ENCODE measurements at regions not wholly inside any gene's neighbourhood (a gene's known extent, or its start where the extent isn't known, plus 50 kb on each side); places are given as distances from the start of the nearest gene placed in this dataset.

DNA sequence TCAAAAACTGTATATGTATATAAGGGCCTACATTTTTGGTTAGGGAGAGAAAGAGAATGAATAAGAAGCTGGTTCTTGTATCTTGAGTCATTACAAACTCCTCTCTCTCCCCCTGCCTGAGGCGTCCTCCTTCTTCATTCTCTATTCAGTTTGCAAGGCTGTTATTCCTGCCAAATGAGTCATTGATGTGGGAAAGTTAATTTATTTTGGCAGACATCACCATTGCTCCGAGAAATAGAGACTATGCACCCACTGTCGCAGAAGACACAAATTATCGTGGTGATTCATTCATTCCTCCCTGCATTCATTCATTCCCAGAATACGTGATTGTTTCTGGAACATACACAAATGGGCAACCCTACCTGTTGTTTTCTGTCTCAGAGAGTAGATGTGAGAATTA, 112.5 kb upstream of the MED13L start (continued):
- no peak for TF ChIP-seq ZBTB8A (tag by site-specific recombination; IDR thresholded peaks at IDR 0.05)
- TF ChIP-seq ZBTB20 (tag by site-specific recombination; IDR thresholded peaks at IDR 0.05): peak; percentile 52; the same call in 1 of the 2 replicates
- peak; percentile 51 for TF ChIP-seq WT1 (tag by site-specific recombination; IDR thresholded peaks at IDR 0.05)
- TF ChIP-seq, protein P1, sequence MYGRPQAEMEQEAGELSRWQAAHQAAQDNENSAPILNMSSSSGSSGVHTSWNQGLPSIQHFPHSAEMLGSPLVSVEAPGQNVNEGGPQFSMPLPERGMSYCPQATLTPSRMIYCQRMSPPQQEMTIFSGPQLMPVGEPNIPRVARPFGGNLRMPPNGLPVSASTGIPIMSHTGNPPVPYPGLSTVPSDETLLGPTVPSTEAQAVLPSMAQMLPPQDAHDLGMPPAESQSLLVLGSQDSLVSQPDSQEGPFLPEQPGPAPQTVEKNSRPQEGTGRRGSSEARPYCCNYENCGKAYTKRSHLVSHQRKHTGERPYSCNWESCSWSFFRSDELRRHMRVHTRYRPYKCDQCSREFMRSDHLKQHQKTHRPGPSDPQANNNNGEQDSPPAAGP (tag by site-specific recombination; IDR thresholded peaks at IDR 0.05): no peak
- TF ChIP-seq, protein P2, sequence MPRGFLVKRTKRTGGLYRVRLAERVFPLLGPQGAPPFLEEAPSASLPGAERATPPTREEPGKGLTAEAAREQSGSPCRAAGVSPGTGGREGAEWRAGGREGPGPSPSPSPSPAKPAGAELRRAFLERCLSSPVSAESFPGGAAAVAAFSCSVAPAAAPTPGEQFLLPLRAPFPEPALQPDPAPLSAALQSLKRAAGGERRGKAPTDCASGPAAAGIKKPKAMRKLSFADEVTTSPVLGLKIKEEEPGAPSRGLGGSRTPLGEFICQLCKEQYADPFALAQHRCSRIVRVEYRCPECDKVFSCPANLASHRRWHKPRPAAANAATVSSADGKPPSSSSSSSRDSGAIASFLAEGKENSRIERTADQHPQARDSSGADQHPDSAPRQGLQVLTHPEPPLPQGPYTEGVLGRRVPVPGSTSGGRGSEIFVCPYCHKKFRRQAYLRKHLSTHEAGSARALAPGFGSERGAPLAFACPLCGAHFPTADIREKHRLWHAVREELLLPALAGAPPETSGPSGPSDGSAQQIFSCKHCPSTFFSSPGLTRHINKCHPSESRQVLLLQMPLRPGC (tag by site-specific recombination; IDR thresholded peaks at IDR 0.05): no peak
- TF ChIP-seq GLIS1 (tag by site-specific recombination; IDR thresholded peaks at IDR 0.05): no peak
- TF ChIP-seq ZBTB48 (tag by site-specific recombination; IDR thresholded peaks at IDR 0.05): no peak
- TF ChIP-seq, protein P3, sequence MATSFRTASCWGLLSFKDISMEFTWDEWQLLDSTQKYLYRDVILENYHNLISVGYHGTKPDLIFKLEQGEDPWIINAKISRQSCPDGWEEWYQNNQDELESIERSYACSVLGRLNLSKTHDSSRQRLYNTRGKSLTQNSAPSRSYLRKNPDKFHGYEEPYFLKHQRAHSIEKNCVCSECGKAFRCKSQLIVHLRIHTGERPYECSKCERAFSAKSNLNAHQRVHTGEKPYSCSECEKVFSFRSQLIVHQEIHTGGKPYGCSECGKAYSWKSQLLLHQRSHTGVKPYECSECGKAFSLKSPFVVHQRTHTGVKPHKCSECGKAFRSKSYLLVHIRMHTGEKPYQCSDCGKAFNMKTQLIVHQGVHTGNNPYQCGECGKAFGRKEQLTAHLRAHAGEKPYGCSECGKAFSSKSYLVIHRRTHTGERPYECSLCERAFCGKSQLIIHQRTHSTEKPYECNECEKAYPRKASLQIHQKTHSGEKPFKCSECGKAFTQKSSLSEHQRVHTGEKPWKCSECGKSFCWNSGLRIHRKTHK (tag by site-specific recombination; IDR thresholded peaks at IDR 0.05): no peak
- TF ChIP-seq KLF7 (tag by site-specific recombination; IDR thresholded peaks at IDR 0.05; ENCODE audit: borderline replicate concordance): no peak
- TF ChIP-seq ZNF621 (tag by site-specific recombination; IDR thresholded peaks at IDR 0.05): no peak
- TF ChIP-seq ZNF266 (tag by site-specific recombination; IDR thresholded peaks at IDR 0.05; ENCODE audit: low read depth): no peak
- TF ChIP-seq ZNF501 (tag by site-specific recombination; IDR thresholded peaks at IDR 0.05): no peak
- TF ChIP-seq, protein P4, sequence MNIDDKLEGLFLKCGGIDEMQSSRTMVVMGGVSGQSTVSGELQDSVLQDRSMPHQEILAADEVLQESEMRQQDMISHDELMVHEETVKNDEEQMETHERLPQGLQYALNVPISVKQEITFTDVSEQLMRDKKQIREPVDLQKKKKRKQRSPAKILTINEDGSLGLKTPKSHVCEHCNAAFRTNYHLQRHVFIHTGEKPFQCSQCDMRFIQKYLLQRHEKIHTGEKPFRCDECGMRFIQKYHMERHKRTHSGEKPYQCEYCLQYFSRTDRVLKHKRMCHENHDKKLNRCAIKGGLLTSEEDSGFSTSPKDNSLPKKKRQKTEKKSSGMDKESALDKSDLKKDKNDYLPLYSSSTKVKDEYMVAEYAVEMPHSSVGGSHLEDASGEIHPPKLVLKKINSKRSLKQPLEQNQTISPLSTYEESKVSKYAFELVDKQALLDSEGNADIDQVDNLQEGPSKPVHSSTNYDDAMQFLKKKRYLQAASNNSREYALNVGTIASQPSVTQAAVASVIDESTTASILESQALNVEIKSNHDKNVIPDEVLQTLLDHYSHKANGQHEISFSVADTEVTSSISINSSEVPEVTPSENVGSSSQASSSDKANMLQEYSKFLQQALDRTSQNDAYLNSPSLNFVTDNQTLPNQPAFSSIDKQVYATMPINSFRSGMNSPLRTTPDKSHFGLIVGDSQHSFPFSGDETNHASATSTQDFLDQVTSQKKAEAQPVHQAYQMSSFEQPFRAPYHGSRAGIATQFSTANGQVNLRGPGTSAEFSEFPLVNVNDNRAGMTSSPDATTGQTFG (tag by site-specific recombination; IDR thresholded peaks at IDR 0.05; ENCODE audit: borderline replicate concordance): no peak
- no peak for TF ChIP-seq ZNF48 (tag by site-specific recombination; IDR thresholded peaks at IDR 0.05)
- TF ChIP-seq ZNF660 (tag by site-specific recombination; IDR thresholded peaks at IDR 0.05): no peak
- peak; percentile 46; the same call in 1 of the 2 replicates for TF ChIP-seq SP7 (tag by site-specific recombination; IDR thresholded peaks at IDR 0.05)
- no peak for TF ChIP-seq ZNF169 (tag by site-specific recombination; IDR thresholded peaks at IDR 0.05)
- peak; percentile 57 for TF ChIP-seq ZNF664 (tag by site-specific recombination; IDR thresholded peaks at IDR 0.05)
- TF ChIP-seq, protein P5, sequence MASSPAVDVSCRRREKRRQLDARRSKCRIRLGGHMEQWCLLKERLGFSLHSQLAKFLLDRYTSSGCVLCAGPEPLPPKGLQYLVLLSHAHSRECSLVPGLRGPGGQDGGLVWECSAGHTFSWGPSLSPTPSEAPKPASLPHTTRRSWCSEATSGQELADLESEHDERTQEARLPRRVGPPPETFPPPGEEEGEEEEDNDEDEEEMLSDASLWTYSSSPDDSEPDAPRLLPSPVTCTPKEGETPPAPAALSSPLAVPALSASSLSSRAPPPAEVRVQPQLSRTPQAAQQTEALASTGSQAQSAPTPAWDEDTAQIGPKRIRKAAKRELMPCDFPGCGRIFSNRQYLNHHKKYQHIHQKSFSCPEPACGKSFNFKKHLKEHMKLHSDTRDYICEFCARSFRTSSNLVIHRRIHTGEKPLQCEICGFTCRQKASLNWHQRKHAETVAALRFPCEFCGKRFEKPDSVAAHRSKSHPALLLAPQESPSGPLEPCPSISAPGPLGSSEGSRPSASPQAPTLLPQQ (tag by site-specific recombination; IDR thresholded peaks at IDR 0.05): peak; percentile 63
- TF ChIP-seq ZNF24 (tag by site-specific recombination; IDR thresholded peaks at IDR 0.05): peak; percentile 93
- no peak for TF ChIP-seq ZNF677 (tag by site-specific recombination; IDR thresholded peaks at IDR 0.05)
- TF ChIP-seq ZNF146 (tag by site-specific recombination; IDR thresholded peaks at IDR 0.05): no peak
- no peak for TF ChIP-seq ZNF837 (tag by site-specific recombination; IDR thresholded peaks at IDR 0.05)
- no peak for TF ChIP-seq SETDB1 (IDR thresholded peaks at IDR 0.05; ENCODE audit: insufficient read length, low read length)
- TF ChIP-seq REPIN1 (tag by site-specific recombination; IDR thresholded peaks at IDR 0.05; ENCODE audit: low read depth): no peak
- TF ChIP-seq ZNF2 (tag by site-specific recombination; IDR thresholded peaks at IDR 0.05): no peak
- TF ChIP-seq ZNF302 (tag by site-specific recombination; IDR thresholded peaks at IDR 0.05; ENCODE audit: low read depth): no peak
- TF ChIP-seq ZNF843 (tag by site-specific recombination; IDR thresholded peaks at IDR 0.05): no peak
- no peak for TF ChIP-seq ZNF112 (tag by site-specific recombination; IDR thresholded peaks at IDR 0.05)
- TF ChIP-seq ZNF155 (tag by site-specific recombination; IDR thresholded peaks at IDR 0.05): no peak
- TF ChIP-seq ZNF560 (tag by site-specific recombination; IDR thresholded peaks at IDR 0.05; ENCODE audit: borderline replicate concordance): no peak
- TF ChIP-seq, protein P6, sequence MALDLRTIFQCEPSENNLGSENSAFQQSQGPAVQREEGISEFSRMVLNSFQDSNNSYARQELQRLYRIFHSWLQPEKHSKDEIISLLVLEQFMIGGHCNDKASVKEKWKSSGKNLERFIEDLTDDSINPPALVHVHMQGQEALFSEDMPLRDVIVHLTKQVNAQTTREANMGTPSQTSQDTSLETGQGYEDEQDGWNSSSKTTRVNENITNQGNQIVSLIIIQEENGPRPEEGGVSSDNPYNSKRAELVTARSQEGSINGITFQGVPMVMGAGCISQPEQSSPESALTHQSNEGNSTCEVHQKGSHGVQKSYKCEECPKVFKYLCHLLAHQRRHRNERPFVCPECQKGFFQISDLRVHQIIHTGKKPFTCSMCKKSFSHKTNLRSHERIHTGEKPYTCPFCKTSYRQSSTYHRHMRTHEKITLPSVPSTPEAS (tag by site-specific recombination; IDR thresholded peaks at IDR 0.05): no peak
- TF ChIP-seq FEZF1 (tag by site-specific recombination; IDR thresholded peaks at IDR 0.05): no peak
- no peak for TF ChIP-seq GLI4 (tag by site-specific recombination; IDR thresholded peaks at IDR 0.05)
- no peak for TF ChIP-seq ZFP41 (tag by site-specific recombination; IDR thresholded peaks at IDR 0.05; ENCODE audit: borderline replicate concordance)
